Neural crest cell (in vitro differentiated cells): ENCODE measurements at regions not wholly inside any gene's neighbourhood (a gene's known extent, or its start where the extent isn't known, plus 50 kb on each side); places are given as distances from the start of the nearest gene placed in this dataset.
"Not testable (repeated sequence)": the region's sequence is repeated elsewhere in the genome, so short reads cannot be mapped to it uniquely, and the experiment has no call there.

Source experiments
- DNase-seq: peaks from one replicate; pipeline ENCODE4 v3.0.0; 2021; ENCODE audit warnings: low read depth, mixed read lengths, low spot score
- H3K27ac Mint-ChIP-seq: one replicate; pipeline ENCODE4 v1.8.0; 2021; ENCODE audit warnings: mild to moderate bottlenecking, mixed read lengths; ENCODE audit not compliant: unreplicated experiment
- H3K27me3 Mint-ChIP-seq: 2 replicates; pipeline ENCODE4 v1.8.0; 2021; ENCODE audit warnings: low read depth, mild to moderate bottlenecking, mixed read lengths
- H3K36me3 Mint-ChIP-seq: 2 replicates; pipeline ENCODE4 v1.8.0; 2021; ENCODE audit warnings: low read depth, mild to moderate bottlenecking, mixed read lengths
- H3K4me1 Mint-ChIP-seq: 2 replicates; pipeline ENCODE4 v1.8.0; 2021; ENCODE audit warnings: mixed read lengths
- H3K4me3 Mint-ChIP-seq: one replicate; pipeline ENCODE4 v1.8.0; 2021; ENCODE audit warnings: mild to moderate bottlenecking, mixed read lengths
- H3K9me3 Mint-ChIP-seq: 2 replicates; pipeline ENCODE4 v1.8.0; 2021; ENCODE audit warnings: mixed read lengths
- CTCF ChIP-seq: fragments of 200-600 bp; sonication (generic); conservative IDR thresholded peaks from 2 replicates; pipeline ENCODE4 v1.5.0; 2021; ENCODE audit warnings: antibody characterized with exemption, mild to moderate bottlenecking

GRCh38 chr7:81234896-81235295 lies 316.0 kb upstream of the SEMA3C start:
- Mint-ChIP-seq H3K27me3 (no peaks in the 10 kb centered on the region), H3K4me1 (no peaks in the 10 kb centered on the region), H3K4me3 (no peak overlapping the region), H3K27ac (no peak overlapping the region), H3K9me3 (no peaks in the 10 kb centered on the region), H3K36me3 (no peaks in the 10 kb centered on the region)
- no peak for DNase-seq
- no peak for TF ChIP-seq CTCF

GRCh38 chr7:81233208-81233940 lies 314.5 kb upstream of the SEMA3C start:
- DNase-seq = no peak
- Mint-ChIP-seq H3K27me3 (no peaks in the 10 kb centered on the region), H3K27ac (no peak overlapping the region)

GRCh38 chr7:81232084-81232799 lies 313.4 kb upstream of the SEMA3C start:
- Mint-ChIP-seq H3K36me3 (no peaks in the 10 kb centered on the region), H3K27me3 (no peaks in the 10 kb centered on the region), H3K4me1 (no peaks in the 10 kb centered on the region), H3K27ac (no peak overlapping the region), H3K9me3 (no peaks in the 10 kb centered on the region), H3K4me3 (no peak overlapping the region)
- TF ChIP-seq CTCF = no peak
- DNase-seq = no peak

More at GRCh38 chr7:81233208-81233940, 314.5 kb upstream of the SEMA3C start:
- Mint-ChIP-seq H3K9me3 (no peaks in the 10 kb centered on the region), H3K4me3 (no peak overlapping the region), H3K4me1 (no peaks in the 10 kb centered on the region), H3K36me3 (no peaks in the 10 kb centered on the region)
- TF ChIP-seq CTCF = no peak

- H3K27me3 Mint-ChIP-seq = no peaks in the 10 kb centered on the region
- no peaks in the 10 kb centered on the region for H3K36me3 Mint-ChIP-seq
- H3K4me3 Mint-ChIP-seq = no peak overlapping the region
- H3K27ac Mint-ChIP-seq = peak overlapping the region; percentile 28
- no peaks in the 10 kb centered on the region for H3K9me3 Mint-ChIP-seq
- DNase-seq = no peak
- no peak for TF ChIP-seq CTCF
- H3K4me1 Mint-ChIP-seq = no peaks in the 10 kb centered on the region
These were observed 312.5 kb upstream of the SEMA3C start for GRCh38 chr7:81231301-81231838.

GRCh38 chr7:81226234-81226633 lies 307.4 kb upstream of the SEMA3C start:
- Mint-ChIP-seq H3K27ac (no peak overlapping the region), H3K4me3 (no peak overlapping the region), H3K4me1 (no peaks in the 10 kb centered on the region), H3K36me3 (peaks cover 11% of the 10 kb centered on the region), H3K27me3 (no peaks in the 10 kb centered on the region), H3K9me3 (peaks cover 18% of the 10 kb centered on the region)
- no peak for TF ChIP-seq CTCF
- no peak for DNase-seq

GRCh38 chr7:81222692-81223091 lies 303.8 kb upstream of the SEMA3C start:
- Mint-ChIP-seq H3K9me3 (peaks cover 18% of the 10 kb centered on the region), H3K36me3 (peaks cover 11% of the 10 kb centered on the region)
- H3K27me3 Mint-ChIP-seq, H3K27ac Mint-ChIP-seq, H3K4me3 Mint-ChIP-seq, DNase-seq, H3K4me1 Mint-ChIP-seq: not testable (repeated sequence)
